A673 (cell line): ENCODE measurements at regions not wholly inside any gene's neighbourhood (a gene's known extent, or its start where the extent isn't known, plus 50 kb on each side); places are given as distances from the start of the nearest gene placed in this dataset.

Source experiments
- BruUV-seq: library from RNA; stranded (reverse); fragments of 400-500 nt; replicated peaks from 2 replicates; lab custom pipeline; 2021; lab: Mats Ljungman, UMichigan
- CTCF ChIA-PET: fragments of 300-600 bp; sonication (Branson Sonifier 250); formaldehyde crosslinking; loops from one replicate; lab custom pipeline; 2022; ENCODE audit warnings: antibody characterized with exemption; lab: Charles Lee
- POLR2A ChIA-PET: fragments of 300-600 bp; sonication (Branson Sonifier 250); formaldehyde crosslinking; loops from one replicate; lab custom pipeline; 2022; ENCODE audit warnings: antibody characterized with exemption; ENCODE audit not compliant: low non-redundant PET; lab: Charles Lee
- DNase-seq: peaks from one replicate; pipeline ENCODE4 v3.0.0-alpha.2; 2015; ENCODE audit warnings: low spot score
- H3K27ac ChIP-seq: fragments of 200-600 bp; sonication (generic); 2 replicates; pipeline ENCODE4 v1.5.1; 2016; ENCODE audit warnings: mixed run types, low read depth, mild to moderate bottlenecking, mixed read lengths, antibody characterized with exemption, low read length; ENCODE audit not compliant: poor library complexity, severe bottlenecking
- H3K27me3 ChIP-seq: fragments of 200-600 bp; sonication (generic); replicated peaks from 2 replicates; pipeline ENCODE4 v1.6.1; 2017; ENCODE audit warnings: mixed run types, low read depth, mild to moderate bottlenecking, mixed read lengths, antibody characterized with exemption, low read length; ENCODE audit not compliant: insufficient read depth, poor library complexity
- H3K36me3 ChIP-seq: fragments of 200-600 bp; sonication (generic); 2 replicates; pipeline ENCODE4 v1.6.1; 2016; ENCODE audit warnings: mixed run types, mild to moderate bottlenecking, mixed read lengths, antibody characterized with exemption, low read length; ENCODE audit not compliant: insufficient read depth, poor library complexity, severe bottlenecking
- H3K4me1 ChIP-seq: fragments of 200-600 bp; sonication (generic); 2 replicates; pipeline ENCODE4 v1.6.1; 2017; ENCODE audit warnings: mixed run types, mild to moderate bottlenecking, mixed read lengths, antibody characterized with exemption, low read length; ENCODE audit not compliant: insufficient read depth, poor library complexity, severe bottlenecking
- H3K4me3 ChIP-seq: fragments of 200-600 bp; sonication (generic); 2 replicates; pipeline ENCODE4 v1.5.1; 2016; ENCODE audit warnings: low read depth, mixed run types, mild to moderate bottlenecking, mixed read lengths, low read length; ENCODE audit not compliant: poor library complexity, severe bottlenecking
- H3K9me3 ChIP-seq: fragments of 200-600 bp; sonication (generic); 2 replicates; pipeline ENCODE4 v1.6.1; 2016; ENCODE audit warnings: mixed run types, low read depth, mild to moderate bottlenecking, mixed read lengths, antibody characterized with exemption, low read length; ENCODE audit not compliant: poor library complexity, severe bottlenecking
- EZH2 ChIP-seq: fragments of 200-600 bp; sonication (generic); IDR thresholded peaks from 2 replicates; pipeline ENCODE4 v1.6.1; 2017; ENCODE audit warnings: borderline replicate concordance, low read depth, mild to moderate bottlenecking, mixed read lengths, antibody characterized with exemption, low read length; ENCODE audit not compliant: poor library complexity, severe bottlenecking
- intact Hi-C: fragments of 100-400 bp; cut with micrococcal nuclease; formaldehyde crosslinking; loops from one replicate; pipeline ENCODE4 v1.10.0; 2022; ENCODE audit not compliant: unreplicated experiment
- TF ChIP-seq, protein P1 (sequence below): fragments of 300-800, 200-600 bp; sonication (generic); conservative IDR thresholded peaks from 2 replicates; pipeline ENCODE4 v1.5.1; 2017; ENCODE audit warnings: low read depth, mild to moderate bottlenecking, antibody characterized with exemption, low read length, moderate library complexity, mixed read lengths

DNA sequence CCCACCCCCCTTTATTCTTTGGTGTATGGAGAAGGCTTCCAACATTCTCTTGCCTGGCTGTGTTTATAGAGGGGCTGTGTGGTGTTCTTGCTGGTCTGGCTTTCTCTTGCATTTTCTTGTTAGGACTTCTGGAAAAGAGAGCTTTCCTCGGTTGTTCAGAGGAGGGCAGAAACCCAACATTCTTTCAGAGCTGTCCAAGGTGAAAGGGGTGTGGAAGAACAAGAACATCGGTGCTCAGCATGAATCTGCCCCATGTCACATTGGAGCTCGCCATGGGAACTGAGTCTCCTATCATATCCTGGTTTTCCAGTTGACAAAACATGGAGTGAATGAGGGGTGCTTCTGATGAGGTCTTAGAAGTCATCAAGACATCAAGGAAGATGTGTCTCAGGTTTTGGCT is 281.8 kb downstream of the RNF144B start:
- no peak for DNase-seq
- no TSS peak for BruUV-seq
- ChIA-PET CTCF (no interaction called here), POLR2A (no interaction called here)
- Histone ChIP-seq H3K27me3 (no peaks in the 10 kb centered on the region), H3K4me1 (peaks cover 6% of the 10 kb centered on the region), H3K27ac (no peak overlapping the region), H3K36me3 (no peaks in the 10 kb centered on the region), H3K9me3 (no peaks in the 10 kb centered on the region), H3K4me3 (no peak overlapping the region)
- intact Hi-C loops: no loop called here
- TF ChIP-seq EZH2: no peak
- TF ChIP-seq, protein P1, sequence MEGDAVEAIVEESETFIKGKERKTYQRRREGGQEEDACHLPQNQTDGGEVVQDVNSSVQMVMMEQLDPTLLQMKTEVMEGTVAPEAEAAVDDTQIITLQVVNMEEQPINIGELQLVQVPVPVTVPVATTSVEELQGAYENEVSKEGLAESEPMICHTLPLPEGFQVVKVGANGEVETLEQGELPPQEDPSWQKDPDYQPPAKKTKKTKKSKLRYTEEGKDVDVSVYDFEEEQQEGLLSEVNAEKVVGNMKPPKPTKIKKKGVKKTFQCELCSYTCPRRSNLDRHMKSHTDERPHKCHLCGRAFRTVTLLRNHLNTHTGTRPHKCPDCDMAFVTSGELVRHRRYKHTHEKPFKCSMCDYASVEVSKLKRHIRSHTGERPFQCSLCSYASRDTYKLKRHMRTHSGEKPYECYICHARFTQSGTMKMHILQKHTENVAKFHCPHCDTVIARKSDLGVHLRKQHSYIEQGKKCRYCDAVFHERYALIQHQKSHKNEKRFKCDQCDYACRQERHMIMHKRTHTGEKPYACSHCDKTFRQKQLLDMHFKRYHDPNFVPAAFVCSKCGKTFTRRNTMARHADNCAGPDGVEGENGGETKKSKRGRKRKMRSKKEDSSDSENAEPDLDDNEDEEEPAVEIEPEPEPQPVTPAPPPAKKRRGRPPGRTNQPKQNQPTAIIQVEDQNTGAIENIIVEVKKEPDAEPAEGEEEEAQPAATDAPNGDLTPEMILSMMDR: no peak

DNA sequence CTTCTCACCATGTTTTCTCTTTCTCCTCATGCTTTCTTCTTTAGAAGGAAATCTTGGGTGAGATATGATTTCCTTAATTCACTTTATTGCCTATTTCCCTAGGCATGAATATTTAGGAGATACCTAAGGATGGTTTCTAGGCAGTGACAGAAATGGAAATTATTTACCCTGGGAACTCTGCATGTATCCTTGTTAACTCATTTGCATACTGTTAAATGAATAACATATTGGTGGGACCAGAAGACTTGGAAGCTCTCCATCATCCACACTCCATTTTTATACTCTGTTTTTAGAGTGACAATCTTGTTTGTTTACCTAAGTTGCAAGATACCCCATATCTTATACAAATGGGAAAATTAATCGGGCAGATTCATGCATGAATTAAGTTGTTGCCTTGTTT is 285.7 kb downstream of the RNF144B start:
- no peak for DNase-seq
- CTCF ChIA-PET: no interaction called here
- no peak overlapping the region for H3K4me3 ChIP-seq
- H3K27ac ChIP-seq: no peak overlapping the region
- no peaks in the 10 kb centered on the region for H3K27me3 ChIP-seq
- no peaks in the 10 kb centered on the region for H3K9me3 ChIP-seq
- TF ChIP-seq, protein P1: no peak
- POLR2A ChIA-PET: no interaction called here
- BruUV-seq: no TSS peak
- H3K4me1 ChIP-seq: peaks cover 6% of the 10 kb centered on the region
- H3K36me3 ChIP-seq: no peaks in the 10 kb centered on the region
- intact Hi-C loops: no loop called here

DNA sequence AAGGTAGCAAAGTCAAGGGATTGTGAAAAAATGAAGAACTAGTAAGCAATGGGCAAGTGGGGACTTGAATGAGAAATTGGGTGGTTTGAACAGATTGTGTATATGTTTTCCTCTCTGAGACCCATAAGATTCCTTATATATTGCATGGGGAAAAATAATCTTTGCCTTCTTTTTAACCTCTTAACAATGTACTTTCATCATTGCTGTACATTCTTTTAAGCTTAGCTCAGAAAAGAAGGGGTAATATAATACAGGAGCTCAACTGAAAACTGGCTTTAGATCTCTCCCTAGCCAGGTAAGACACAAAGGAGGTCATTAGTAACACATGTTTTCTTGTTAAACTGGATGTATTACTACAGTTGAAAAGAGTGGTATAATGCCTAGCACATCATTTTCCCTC is 287.2 kb downstream of the RNF144B start:
- intact Hi-C loops: no loop called here
- no peak overlapping the region for H3K27ac ChIP-seq
- TF ChIP-seq, protein P1: no peak
- TF ChIP-seq EZH2: no peak
- H3K4me3 ChIP-seq: no peak overlapping the region
- BruUV-seq: no TSS peak
- no peaks in the 10 kb centered on the region for H3K36me3 ChIP-seq
- ChIA-PET POLR2A (no interaction called here), CTCF (no interaction called here)
- H3K4me1 ChIP-seq: peaks cover 6% of the 10 kb centered on the region
- H3K9me3 ChIP-seq: no peaks in the 10 kb centered on the region
- DNase-seq: no peak
- no peaks in the 10 kb centered on the region for H3K27me3 ChIP-seq
